22Rv1 (cell line): ENCODE measurements at regions not wholly inside any gene's neighbourhood (a gene's known extent, or its start where the extent isn't known, plus 50 kb on each side); places are given as distances from the start of the nearest gene placed in this dataset.
"Not testable (repeated sequence)": the region's sequence is repeated elsewhere in the genome, so short reads cannot be mapped to it uniquely, and the experiment has no call there.

Experiments used
- ZFX ChIP-seq: fragments of 450-650 bp; IDR thresholded peaks from 2 replicates; pipeline ENCODE4 v1.6.1; 2017; ENCODE audit warnings: antibody characterized with exemption, borderline replicate concordance
- TF ChIP-seq, protein P1 (sequence below): fragments of 450-650 bp; IDR thresholded peaks from 2 replicates; pipeline ENCODE4 v1.5.1; 2017; ENCODE audit warnings: mild to moderate bottlenecking

DNA sequence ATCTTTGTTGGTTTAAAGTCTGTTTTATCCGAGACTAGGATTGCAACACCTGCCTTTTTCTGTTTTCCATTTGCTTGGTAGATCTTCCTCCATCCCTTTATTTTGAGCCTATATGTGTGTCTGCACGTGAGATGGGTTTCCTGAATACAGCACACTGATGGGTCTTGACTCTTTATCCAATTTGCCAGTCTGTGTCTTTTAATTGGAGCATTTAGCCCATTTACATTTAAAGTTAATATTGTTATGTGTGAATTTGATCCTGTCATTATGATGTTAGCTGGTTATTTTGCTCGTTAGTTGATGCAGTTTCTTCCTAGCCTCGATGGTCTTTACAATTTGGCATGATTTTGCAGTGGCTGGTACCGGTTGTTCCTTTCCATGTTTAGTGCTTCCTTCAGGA is 149.4 kb upstream of the MRPS22 start:
- TF ChIP-seq, protein P1, sequence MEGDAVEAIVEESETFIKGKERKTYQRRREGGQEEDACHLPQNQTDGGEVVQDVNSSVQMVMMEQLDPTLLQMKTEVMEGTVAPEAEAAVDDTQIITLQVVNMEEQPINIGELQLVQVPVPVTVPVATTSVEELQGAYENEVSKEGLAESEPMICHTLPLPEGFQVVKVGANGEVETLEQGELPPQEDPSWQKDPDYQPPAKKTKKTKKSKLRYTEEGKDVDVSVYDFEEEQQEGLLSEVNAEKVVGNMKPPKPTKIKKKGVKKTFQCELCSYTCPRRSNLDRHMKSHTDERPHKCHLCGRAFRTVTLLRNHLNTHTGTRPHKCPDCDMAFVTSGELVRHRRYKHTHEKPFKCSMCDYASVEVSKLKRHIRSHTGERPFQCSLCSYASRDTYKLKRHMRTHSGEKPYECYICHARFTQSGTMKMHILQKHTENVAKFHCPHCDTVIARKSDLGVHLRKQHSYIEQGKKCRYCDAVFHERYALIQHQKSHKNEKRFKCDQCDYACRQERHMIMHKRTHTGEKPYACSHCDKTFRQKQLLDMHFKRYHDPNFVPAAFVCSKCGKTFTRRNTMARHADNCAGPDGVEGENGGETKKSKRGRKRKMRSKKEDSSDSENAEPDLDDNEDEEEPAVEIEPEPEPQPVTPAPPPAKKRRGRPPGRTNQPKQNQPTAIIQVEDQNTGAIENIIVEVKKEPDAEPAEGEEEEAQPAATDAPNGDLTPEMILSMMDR, result not testable (repeated sequence)
- TF ChIP-seq ZFX, result not testable (repeated sequence)
